ENCODE measurements at regions not wholly inside any gene's neighbourhood (a gene's known extent, or its start where the extent isn't known, plus 50 kb on each side); places are given as distances from the start of the nearest gene placed in this dataset.

- no peak overlapping the region for H2AFZ ChIP-seq
- no peaks in the 10 kb centered on the region for H3K9me3 ChIP-seq (ENCODE audit: control insufficient read depth, low read length)
- H3K27me3 ChIP-seq (ENCODE audit: control insufficient read depth, insufficient read depth, low read length), result no peaks in the 10 kb centered on the region
- H3K27ac ChIP-seq, result no peak overlapping the region
- H3K9ac ChIP-seq, result no peak overlapping the region
- TF ChIP-seq CTCF (IDR thresholded peaks at IDR 0.05), result no peak
- H3K4me1 ChIP-seq, result no peaks in the 10 kb centered on the region
- H3K36me3 ChIP-seq (ENCODE audit: control insufficient read depth, insufficient read depth, low read length), result no peaks in the 10 kb centered on the region
- no peak overlapping the region for H3K4me3 ChIP-seq (ENCODE audit: low read depth, low read length)
- H3K79me2 ChIP-seq, result no peaks in the 10 kb centered on the region
- no peak overlapping the region for H3K4me2 ChIP-seq (ENCODE audit: low read length)
Observed at GRCh38 chr3:31240013-31240412, 292.7 kb upstream of the STT3B start.

GRCh38 chr3:31240466-31240865 lies 292.3 kb upstream of the STT3B start:
- H3K27me3 ChIP-seq (ENCODE audit: control insufficient read depth, insufficient read depth, low read length), result no peaks in the 10 kb centered on the region
- H3K79me2 ChIP-seq, result no peaks in the 10 kb centered on the region
- H3K4me1 ChIP-seq, result no peaks in the 10 kb centered on the region
- no peaks in the 10 kb centered on the region for H3K9me3 ChIP-seq (ENCODE audit: control insufficient read depth, low read length)
- H3K9ac ChIP-seq, result no peak overlapping the region
- H3K4me3 ChIP-seq (ENCODE audit: low read depth, low read length), result no peak overlapping the region
- H3K36me3 ChIP-seq (ENCODE audit: control insufficient read depth, insufficient read depth, low read length), result no peaks in the 10 kb centered on the region
- no peak overlapping the region for H3K27ac ChIP-seq
- TF ChIP-seq CTCF (IDR thresholded peaks at IDR 0.05), result no peak
- no peak overlapping the region for H2AFZ ChIP-seq
- no peak overlapping the region for H3K4me2 ChIP-seq (ENCODE audit: low read length)

GRCh38 chr3:31240874-31241273 lies 291.9 kb upstream of the STT3B start:
- Histone ChIP-seq H3K4me3 (ENCODE audit: low read depth, low read length) (no peak overlapping the region), H3K9ac (no peak overlapping the region), H3K36me3 (ENCODE audit: control insufficient read depth, insufficient read depth, low read length) (no peaks in the 10 kb centered on the region), H3K79me2 (no peaks in the 10 kb centered on the region), H3K9me3 (ENCODE audit: control insufficient read depth, low read length) (no peaks in the 10 kb centered on the region), H3K4me1 (no peaks in the 10 kb centered on the region), H3K4me2 (ENCODE audit: low read length) (no peak overlapping the region), H3K27ac (no peak overlapping the region), H3K27me3 (ENCODE audit: control insufficient read depth, insufficient read depth, low read length) (no peaks in the 10 kb centered on the region), H2AFZ (no peak overlapping the region)
- no peak for TF ChIP-seq CTCF (IDR thresholded peaks at IDR 0.05)

GRCh38 chr3:31241533-31241932 lies 291.2 kb upstream of the STT3B start:
- H3K9ac ChIP-seq, result no peak overlapping the region
- H3K36me3 ChIP-seq (ENCODE audit: control insufficient read depth, insufficient read depth, low read length), result no peaks in the 10 kb centered on the region

More at GRCh38 chr3:31241533-31241932, 291.2 kb upstream of the STT3B start:
- TF ChIP-seq CTCF (IDR thresholded peaks at IDR 0.05), result no peak
- no peak overlapping the region for H3K27ac ChIP-seq
- H3K4me1 ChIP-seq, result no peaks in the 10 kb centered on the region
- no peak overlapping the region for H3K4me3 ChIP-seq (ENCODE audit: low read depth, low read length)
- H2AFZ ChIP-seq, result no peak overlapping the region
- no peaks in the 10 kb centered on the region for H3K79me2 ChIP-seq
- H3K9me3 ChIP-seq (ENCODE audit: control insufficient read depth, low read length), result no peaks in the 10 kb centered on the region
- no peak overlapping the region for H3K4me2 ChIP-seq (ENCODE audit: low read length)
- H3K27me3 ChIP-seq (ENCODE audit: control insufficient read depth, insufficient read depth, low read length), result no peaks in the 10 kb centered on the region

Data from parathyroid adenoma (tissue), 2 donors.